Left lung (tissue), 4 donors: ENCODE measurements at regions not wholly inside any gene's neighbourhood (a gene's known extent, or its start where the extent isn't known, plus 50 kb on each side); places are given as distances from the start of the nearest gene placed in this dataset.

Experiments
- ATAC-seq: fragments of 200-7000 bp; cut with Tn5 transposase; one replicate; pipeline ENCODE4 v1.9.1; 2020; ENCODE audit warnings: moderate library complexity
- DNase-seq, 4 donors: peaks; one replicate each; pipeline ENCODE4 v3.0.0-alpha.2; 2013 to 2020
- H3K27ac ChIP-seq, 2 donors: fragments of 200-600 bp; sonication (generic) in 1 of 2; one replicate each; pipeline versions ENCODE4 v1.5.0 to v1.8.0; 2020 to 2021
- H3K27me3 ChIP-seq, 2 donors: fragments of 200-600 bp; sonication (generic) in 1 of 2; one replicate each; pipeline versions ENCODE4 v1.5.0 to v1.8.0; 2020 to 2021
- H3K36me3 ChIP-seq, 2 donors: fragments of 200-600 bp; sonication (generic) in 1 of 2; one replicate each; pipeline versions ENCODE4 v1.5.0 to v1.8.0; 2020 to 2021
- H3K4me1 ChIP-seq, 2 donors: fragments of 200-600 bp; one replicate each; pipeline ENCODE4 v1.8.0; 2021
- H3K4me3 ChIP-seq, 2 donors: fragments of 200-600 bp; sonication (generic) in 1 of 2; one replicate each; pipeline versions ENCODE4 v1.5.0 to v1.8.0; 2020 to 2021; ENCODE audit warnings: mild to moderate bottlenecking in 1 of 2
- H3K9me3 ChIP-seq, 2 donors: fragments of 200-600 bp; sonication (generic) in 1 of 2; one replicate each; pipeline versions ENCODE4 v1.5.0 to v1.8.0; 2020 to 2021
- intact Hi-C, 2 donors: fragments of 100-400 bp; cut with DNase I; formaldehyde crosslinking; loops; one replicate each; pipeline versions ENCODE4 v1.11.2 to v1.14.2; 2022
- TF ChIP-seq, protein P1 (sequence below), 2 donors: fragments of 200-600 bp; sonication (generic) in 1 of 2; IDR thresholded peaks; one replicate each; pipeline versions ENCODE4 v1.5.0 to v1.8.0; 2021; ENCODE audit warnings: antibody characterized with exemption in 2 of 2
- donor health status: DM: no; HTN: yes; CAD: no.
- donor health status: DM: no; HTN: no; CAD: no.

DNA sequence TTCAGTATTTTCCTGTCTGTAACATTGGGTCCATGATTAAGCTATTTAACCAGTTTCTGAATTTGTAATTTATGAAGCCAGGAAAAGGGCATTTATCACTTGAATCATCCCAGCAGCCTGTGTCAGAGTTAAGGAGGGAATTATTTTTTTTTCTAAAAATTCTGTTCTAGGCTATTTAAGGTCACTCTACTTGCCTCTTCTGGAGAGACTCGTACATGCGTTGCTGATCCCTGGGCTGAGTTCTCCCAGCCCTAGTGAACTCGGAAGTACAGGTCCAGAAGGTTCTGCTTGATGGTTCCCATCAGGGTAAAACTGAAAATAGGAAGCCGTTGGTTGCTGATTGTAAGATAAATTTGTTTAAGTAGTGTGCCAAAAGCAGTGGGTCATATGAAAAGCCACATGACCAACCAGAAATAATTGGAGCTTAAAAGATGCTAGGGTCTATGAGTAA lies 90.7 kb downstream of the GPR88 start:
- TF ChIP-seq, protein P1, sequence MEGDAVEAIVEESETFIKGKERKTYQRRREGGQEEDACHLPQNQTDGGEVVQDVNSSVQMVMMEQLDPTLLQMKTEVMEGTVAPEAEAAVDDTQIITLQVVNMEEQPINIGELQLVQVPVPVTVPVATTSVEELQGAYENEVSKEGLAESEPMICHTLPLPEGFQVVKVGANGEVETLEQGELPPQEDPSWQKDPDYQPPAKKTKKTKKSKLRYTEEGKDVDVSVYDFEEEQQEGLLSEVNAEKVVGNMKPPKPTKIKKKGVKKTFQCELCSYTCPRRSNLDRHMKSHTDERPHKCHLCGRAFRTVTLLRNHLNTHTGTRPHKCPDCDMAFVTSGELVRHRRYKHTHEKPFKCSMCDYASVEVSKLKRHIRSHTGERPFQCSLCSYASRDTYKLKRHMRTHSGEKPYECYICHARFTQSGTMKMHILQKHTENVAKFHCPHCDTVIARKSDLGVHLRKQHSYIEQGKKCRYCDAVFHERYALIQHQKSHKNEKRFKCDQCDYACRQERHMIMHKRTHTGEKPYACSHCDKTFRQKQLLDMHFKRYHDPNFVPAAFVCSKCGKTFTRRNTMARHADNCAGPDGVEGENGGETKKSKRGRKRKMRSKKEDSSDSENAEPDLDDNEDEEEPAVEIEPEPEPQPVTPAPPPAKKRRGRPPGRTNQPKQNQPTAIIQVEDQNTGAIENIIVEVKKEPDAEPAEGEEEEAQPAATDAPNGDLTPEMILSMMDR (IDR thresholded peaks at IDR 0.05) = no peak
- Histone ChIP-seq H3K4me1 (peaks cover 5 to 19% of the 10 kb centered on the region in 2 donors), H3K4me3 (no peak overlapping the region), H3K9me3 (no peaks in the 10 kb centered on the region), H3K27me3 (no peaks in the 10 kb centered on the region), H3K36me3 (no peaks in the 10 kb centered on the region), H3K27ac (no peak overlapping the region)
- ATAC-seq = no peak
- no peak for DNase-seq
- intact Hi-C loops = no loop called here

GRCh38 chr1:100629391-100629790 lies 90.2 kb upstream of the VCAM1 start:
- TF ChIP-seq, protein P1 (IDR thresholded peaks at IDR 0.05) = no peak
- intact Hi-C loops = no loop called here
- Histone ChIP-seq H3K36me3 (no peaks in the 10 kb centered on the region), H3K27ac (no peak overlapping the region), H3K4me3 (no peak overlapping the region), H3K27me3 (no peaks in the 10 kb centered on the region), H3K9me3 (no peaks in the 10 kb centered on the region), H3K4me1 (peaks cover 5 to 19% of the 10 kb centered on the region in 2 donors)
- DNase-seq (no peak), ATAC-seq (no peak)

DNA sequence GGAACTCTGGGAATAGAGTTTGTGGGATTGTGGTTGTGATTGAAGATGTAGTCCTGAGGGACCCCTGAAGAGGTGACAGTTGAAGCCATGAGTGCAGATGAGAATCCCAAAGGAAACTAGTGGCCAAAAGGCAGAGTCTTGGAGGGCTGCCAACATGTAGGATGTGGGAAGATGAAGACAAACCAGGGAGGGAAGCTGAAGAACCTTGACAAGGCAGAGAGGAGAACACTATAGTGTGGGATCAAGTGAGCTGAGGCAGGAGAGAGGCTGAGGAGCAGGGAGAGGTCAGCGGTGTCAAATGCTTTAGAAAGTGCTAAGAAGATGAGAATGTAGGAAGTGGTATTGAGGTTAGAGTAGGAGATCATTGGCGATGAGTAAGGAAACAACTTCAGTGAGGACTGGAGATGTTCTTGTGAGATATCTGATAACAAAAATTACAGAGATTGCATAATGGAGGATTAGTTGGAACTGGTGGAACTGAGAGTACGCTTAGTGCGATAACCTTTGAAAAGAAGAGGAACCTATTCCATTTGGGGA lies 88.5 kb upstream of the VCAM1 start:
- TF ChIP-seq, protein P1 (IDR thresholded peaks at IDR 0.05) = no peak
- H3K9me3 ChIP-seq = no peaks in the 10 kb centered on the region
- H3K36me3 ChIP-seq = no peaks in the 10 kb centered on the region
- intact Hi-C loops = no loop called here
- H3K4me1 ChIP-seq = peaks cover 5 to 19% of the 10 kb centered on the region in 2 donors
- H3K4me3 ChIP-seq = no peak overlapping the region
- no peak overlapping the region for H3K27ac ChIP-seq
- no peaks in the 10 kb centered on the region for H3K27me3 ChIP-seq
- DNase-seq = no peak
- peak; percentile 57 for ATAC-seq

- H3K9me3 ChIP-seq = peaks cover 0 to 1% of the 10 kb centered on the region in 2 donors
- no peak overlapping the region for H3K27ac ChIP-seq
- H3K27me3 ChIP-seq = no peaks in the 10 kb centered on the region
- no peak for DNase-seq
- TF ChIP-seq, protein P1 (IDR thresholded peaks at IDR 0.05) = no peak
- no peaks in the 10 kb centered on the region for H3K4me1 ChIP-seq
- ATAC-seq = no peak
- no peaks in the 10 kb centered on the region for H3K36me3 ChIP-seq
- intact Hi-C loops = no loop called here
- no peak overlapping the region for H3K4me3 ChIP-seq
Measured at GRCh38 chr1:100642826-100643225, 76.7 kb upstream of the VCAM1 start.

DNA sequence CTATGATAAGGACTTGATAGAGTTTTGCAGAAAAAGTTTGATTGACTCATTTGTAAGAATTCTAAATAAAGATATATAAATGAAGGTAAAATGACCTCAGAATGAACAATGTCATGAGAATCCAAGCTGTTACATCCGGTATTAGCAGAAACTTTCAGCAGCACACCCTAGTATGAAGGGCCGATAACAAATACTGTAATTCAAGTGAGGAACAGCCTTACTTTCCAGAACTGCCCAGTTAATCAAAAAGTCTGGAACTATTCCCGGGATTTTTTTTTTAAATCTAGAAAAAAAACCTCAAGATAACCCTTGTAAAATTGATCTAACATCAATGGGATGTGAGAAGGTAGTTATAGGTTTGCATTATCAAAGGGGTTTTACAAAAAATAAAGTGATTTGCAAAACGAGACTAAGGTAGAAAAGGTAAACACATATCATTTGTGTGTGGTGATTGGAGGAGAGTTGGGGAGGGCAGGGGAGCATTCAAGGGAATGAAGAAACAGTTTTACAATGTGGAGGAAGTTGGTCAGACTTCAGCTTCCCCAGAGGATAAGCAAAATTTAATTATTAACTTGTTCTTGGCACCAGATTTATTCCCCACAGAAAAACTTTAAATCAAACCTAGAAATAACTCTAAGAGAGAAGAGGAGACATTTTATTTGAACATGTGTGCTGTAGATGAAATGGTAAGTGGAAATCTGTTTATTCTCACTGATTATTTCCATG lies 75.9 kb upstream of the VCAM1 start:
- Histone ChIP-seq H3K27me3 (no peaks in the 10 kb centered on the region), H3K27ac (no peak overlapping the region), H3K36me3 (no peaks in the 10 kb centered on the region), H3K9me3 (peaks cover 0 to 1% of the 10 kb centered on the region in 2 donors), H3K4me3 (no peak overlapping the region), H3K4me1 (no peaks in the 10 kb centered on the region)
- TF ChIP-seq, protein P1 (IDR thresholded peaks at IDR 0.05) = no peak
- intact Hi-C loops = no loop called here
- ATAC-seq (peak; percentile 62), DNase-seq (no peak)
